ENCODE measurements at regions not wholly inside any gene's neighbourhood (a gene's known extent, or its start where the extent isn't known, plus 50 kb on each side); places are given as distances from the start of the nearest gene placed in this dataset.

DNA sequence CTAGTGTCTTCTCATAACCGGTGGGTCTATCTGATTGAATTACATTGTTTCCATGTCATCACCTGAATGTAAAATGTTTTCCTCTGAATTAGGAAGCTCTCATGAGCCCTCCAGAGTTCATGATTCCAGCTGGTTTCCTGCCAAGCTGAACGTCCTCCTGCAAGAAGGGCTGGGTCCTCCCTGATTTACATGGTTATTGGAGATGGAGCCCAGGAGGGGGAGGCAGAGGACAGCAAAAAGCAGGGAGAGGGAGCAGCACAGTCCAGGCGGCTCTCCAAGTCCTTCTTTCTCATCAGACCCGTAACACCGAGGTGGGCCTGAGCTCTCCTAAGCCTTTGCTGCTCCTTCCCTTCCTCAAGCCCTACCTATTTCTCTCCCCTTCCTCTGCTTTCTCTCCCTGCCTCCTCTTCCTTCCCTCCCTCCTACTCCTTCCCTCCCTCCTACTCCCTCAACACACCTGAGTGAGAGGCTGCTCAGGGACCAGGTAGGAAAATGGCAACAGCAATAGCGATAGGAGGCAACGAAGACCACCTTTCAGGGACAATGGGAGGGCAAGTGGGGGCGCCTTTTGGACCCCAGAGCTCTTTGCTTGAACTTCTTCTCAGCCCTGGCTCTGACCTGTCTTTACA is 265.9 kb downstream of the PRDM2 start:
- TF ChIP-seq EZH2 (IDR thresholded peaks at IDR 0.05; ENCODE audit: borderline replicate concordance, insufficient read depth, low read depth, low read length, poor library complexity, severe bottlenecking) = no peak
- TF ChIP-seq, protein P1, sequence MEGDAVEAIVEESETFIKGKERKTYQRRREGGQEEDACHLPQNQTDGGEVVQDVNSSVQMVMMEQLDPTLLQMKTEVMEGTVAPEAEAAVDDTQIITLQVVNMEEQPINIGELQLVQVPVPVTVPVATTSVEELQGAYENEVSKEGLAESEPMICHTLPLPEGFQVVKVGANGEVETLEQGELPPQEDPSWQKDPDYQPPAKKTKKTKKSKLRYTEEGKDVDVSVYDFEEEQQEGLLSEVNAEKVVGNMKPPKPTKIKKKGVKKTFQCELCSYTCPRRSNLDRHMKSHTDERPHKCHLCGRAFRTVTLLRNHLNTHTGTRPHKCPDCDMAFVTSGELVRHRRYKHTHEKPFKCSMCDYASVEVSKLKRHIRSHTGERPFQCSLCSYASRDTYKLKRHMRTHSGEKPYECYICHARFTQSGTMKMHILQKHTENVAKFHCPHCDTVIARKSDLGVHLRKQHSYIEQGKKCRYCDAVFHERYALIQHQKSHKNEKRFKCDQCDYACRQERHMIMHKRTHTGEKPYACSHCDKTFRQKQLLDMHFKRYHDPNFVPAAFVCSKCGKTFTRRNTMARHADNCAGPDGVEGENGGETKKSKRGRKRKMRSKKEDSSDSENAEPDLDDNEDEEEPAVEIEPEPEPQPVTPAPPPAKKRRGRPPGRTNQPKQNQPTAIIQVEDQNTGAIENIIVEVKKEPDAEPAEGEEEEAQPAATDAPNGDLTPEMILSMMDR (IDR thresholded peaks at IDR 0.05) = no peak
- no peak for DNase-seq
- Histone ChIP-seq H3K4me3 (ENCODE audit: control extremely low read depth in 1 of 5, extremely low read depth in 1 of 5, insufficient read depth in 1 of 5, low read depth in 2 of 5, low read length in 4 of 5) (no peak overlapping the region), H2AFZ (ENCODE audit: insufficient read depth, low read depth, low read length, poor library complexity, severe bottlenecking) (no peak overlapping the region), H3K79me2 (ENCODE audit: control insufficient read depth, insufficient read depth, low read length) (no peaks in the 10 kb centered on the region), H3K4me2 (replicated peaks; ENCODE audit: low read depth, low read length, poor library complexity, severe bottlenecking) (no peak overlapping the region), H3K4me1 (ENCODE audit: control insufficient read depth in 2 of 2, insufficient read depth in 2 of 2, low read length in 2 of 2) (no peaks in the 10 kb centered on the region), H4K20me1 (ENCODE audit: control insufficient read depth, insufficient read depth, low read length, poor library complexity, severe bottlenecking) (no peaks in the 10 kb centered on the region), H3K9ac (ENCODE audit: low read length) (no peak overlapping the region), H3K36me3 (replicated peaks in 1 of 2; ENCODE audit: control extremely low read depth in 1 of 2, control insufficient read depth in 1 of 2, extremely low read depth in 1 of 2, insufficient read depth in 2 of 2, low read length in 1 of 2) (no peaks in the 10 kb centered on the region), H3K9me3 (ENCODE audit: control extremely low read depth in 1 of 3, control insufficient read depth in 2 of 3, insufficient read depth in 1 of 3, low read length in 2 of 3) (peaks cover 0 to 8% (median 2%) of the 10 kb centered on the region in 3 donors), H3K27me3 (replicated peaks in 1 of 4; ENCODE audit: control extremely low read depth in 1 of 4, control insufficient read depth in 3 of 4, insufficient read depth in 4 of 4, low read length in 3 of 4) (peaks cover 0 to 22% (median 0%) of the 10 kb centered on the region in 4 experiments), H3K27ac (ENCODE audit: low read length in 2 of 2) (no peak overlapping the region)
- WGBS (ENCODE audit: insufficient coverage) = 34% methylated on average over 8 of the region's 8 CpGs
- no peaks in the 10 kb centered on the region for H3K4me1 Mint-ChIP-seq
- ATAC-seq (ENCODE audit: low read depth) = no peak
- H3K4me3 Mint-ChIP-seq = no peak overlapping the region
- ChIA-PET CTCF (interaction anchor here (0.6 kb wide), 1 partner anchor 1136 kb away, joined by 3 read pairs; no protein-coding TSS in a partner anchor), POLR2A (no interaction called here)
- no peak overlapping the region for H3K27ac Mint-ChIP-seq
- intact Hi-C loops (cut with micrococcal nuclease) = loop anchor here (10.0 kb wide), 1 partner anchor 1079 kb away; no protein-coding TSS in a partner anchor
- peaks cover 47% of the 10 kb centered on the region for H3K27me3 Mint-ChIP-seq
- peaks cover under 1% of the 10 kb centered on the region for H3K9me3 Mint-ChIP-seq (ENCODE audit: insufficient read depth)

DNA sequence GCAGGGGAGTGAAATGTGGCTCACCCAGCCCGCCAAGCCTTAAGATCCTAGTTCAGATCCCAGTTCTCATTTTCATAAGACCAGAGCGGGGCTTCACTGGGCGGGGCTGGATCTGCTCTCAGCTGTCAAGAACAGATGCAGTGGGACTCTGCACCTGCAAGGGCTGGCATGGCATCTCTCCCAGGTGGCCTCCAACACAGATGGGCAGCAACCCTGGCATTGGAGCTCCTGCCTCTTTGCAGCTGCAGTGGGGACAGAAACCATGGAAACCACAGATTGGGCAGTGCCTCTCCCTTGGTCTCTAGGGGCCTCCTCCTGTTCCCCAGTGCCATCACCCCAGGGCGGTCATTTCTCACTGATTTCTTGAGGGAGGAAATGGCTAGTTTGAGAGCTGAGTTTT is 267.7 kb downstream of the PRDM2 start:
- Histone ChIP-seq H3K36me3 (replicated peaks in 1 of 2; ENCODE audit: control extremely low read depth in 1 of 2, control insufficient read depth in 1 of 2, extremely low read depth in 1 of 2, insufficient read depth in 2 of 2, low read length in 1 of 2) (no peaks in the 10 kb centered on the region), H2AFZ (ENCODE audit: insufficient read depth, low read depth, low read length, poor library complexity, severe bottlenecking) (no peak overlapping the region), H4K20me1 (ENCODE audit: control insufficient read depth, insufficient read depth, low read length, poor library complexity, severe bottlenecking) (no peaks in the 10 kb centered on the region), H3K27ac (ENCODE audit: low read length in 2 of 2) (no peak overlapping the region), H3K9ac (ENCODE audit: low read length) (no peak overlapping the region), H3K9me3 (ENCODE audit: control extremely low read depth in 1 of 3, control insufficient read depth in 2 of 3, insufficient read depth in 1 of 3, low read length in 2 of 3) (peaks cover 0 to 10% (median 5%) of the 10 kb centered on the region in 3 donors), H3K4me2 (replicated peaks; ENCODE audit: low read depth, low read length, poor library complexity, severe bottlenecking) (no peak overlapping the region), H3K4me3 (ENCODE audit: control extremely low read depth in 1 of 5, extremely low read depth in 1 of 5, insufficient read depth in 1 of 5, low read depth in 2 of 5, low read length in 4 of 5) (no peak overlapping the region), H3K27me3 (replicated peaks in 1 of 4; ENCODE audit: control extremely low read depth in 1 of 4, control insufficient read depth in 3 of 4, insufficient read depth in 4 of 4, low read length in 3 of 4) (peaks cover 0 to 16% (median 0%) of the 10 kb centered on the region in 4 experiments), H3K79me2 (ENCODE audit: control insufficient read depth, insufficient read depth, low read length) (no peaks in the 10 kb centered on the region), H3K4me1 (ENCODE audit: control insufficient read depth in 2 of 2, insufficient read depth in 2 of 2, low read length in 2 of 2) (no peaks in the 10 kb centered on the region)
- Mint-ChIP-seq H3K4me3 (no peak overlapping the region), H3K27ac (no peak overlapping the region), H3K9me3 (ENCODE audit: insufficient read depth) (peaks cover 10% of the 10 kb centered on the region), H3K27me3 (peaks cover 36% of the 10 kb centered on the region), H3K4me1 (no peaks in the 10 kb centered on the region)
- intact Hi-C loops (cut with micrococcal nuclease) = loop anchor here (10.0 kb wide), 1 partner anchor 1077 kb away; no protein-coding TSS in a partner anchor
- DNase-seq = no peak
- WGBS (ENCODE audit: insufficient coverage) = 71% methylated on average over 3 of the region's 4 CpGs
- no peak for ATAC-seq (ENCODE audit: low read depth)
- ChIA-PET POLR2A (no interaction called here), CTCF (no interaction called here)
- TF ChIP-seq, protein P1 (IDR thresholded peaks at IDR 0.05) = no peak
- no peak for TF ChIP-seq EZH2 (IDR thresholded peaks at IDR 0.05; ENCODE audit: borderline replicate concordance, insufficient read depth, low read depth, low read length, poor library complexity, severe bottlenecking)

All from B cell (primary cell).